HT-29 (cell line): ENCODE measurements at regions not wholly inside any gene's neighbourhood (a gene's known extent, or its start where the extent isn't known, plus 50 kb on each side); places are given as distances from the start of the nearest gene placed in this dataset.

Experiments
- DNase-seq: peaks from one replicate; pipeline ENCODE4 v3.0.0-alpha.2; 2015; ENCODE audit warnings: low spot score

DNA sequence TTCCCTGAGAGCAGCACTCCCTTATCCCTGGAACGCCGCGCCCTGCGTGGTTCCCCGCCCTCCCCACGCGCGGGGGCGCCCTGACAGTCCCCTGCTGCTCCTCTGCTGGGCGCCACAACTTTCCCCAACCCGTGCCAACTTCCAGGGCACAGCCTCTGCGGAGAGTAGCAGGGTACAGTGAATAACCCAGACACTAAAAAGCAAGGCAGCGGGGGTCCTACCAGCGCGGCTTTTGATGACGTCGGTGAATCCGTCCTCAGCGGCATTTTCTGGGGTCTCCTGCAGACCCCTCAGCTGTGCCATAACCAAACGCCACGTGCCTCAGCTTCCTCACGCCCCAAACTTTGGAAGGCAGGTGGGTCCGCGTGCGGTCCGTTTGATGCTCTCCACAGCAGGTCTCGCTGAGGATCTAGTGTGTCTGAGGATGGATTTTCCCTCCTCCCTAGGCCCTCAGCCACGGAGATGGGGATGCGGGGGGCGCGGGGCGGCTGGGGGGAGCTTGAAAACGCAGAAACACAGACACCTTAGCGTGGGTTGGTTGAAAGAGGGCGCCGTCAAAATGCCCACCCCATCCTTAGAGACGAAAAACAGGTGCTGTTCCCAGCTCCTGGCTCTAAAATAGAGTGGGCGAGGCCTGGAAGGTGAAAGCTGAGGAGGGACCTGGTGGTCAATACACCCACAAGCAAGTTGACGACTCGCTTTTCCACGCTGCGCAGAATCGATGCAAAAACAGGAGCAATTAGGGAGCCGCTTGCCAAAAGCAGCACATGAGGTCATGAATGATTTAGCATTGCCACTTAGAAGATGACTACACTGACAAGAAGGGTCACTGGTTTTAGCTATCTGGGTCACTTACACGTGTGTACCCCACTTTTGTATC is 405.6 kb downstream of the FAM47A start:
- no peak for DNase-seq

DNA sequence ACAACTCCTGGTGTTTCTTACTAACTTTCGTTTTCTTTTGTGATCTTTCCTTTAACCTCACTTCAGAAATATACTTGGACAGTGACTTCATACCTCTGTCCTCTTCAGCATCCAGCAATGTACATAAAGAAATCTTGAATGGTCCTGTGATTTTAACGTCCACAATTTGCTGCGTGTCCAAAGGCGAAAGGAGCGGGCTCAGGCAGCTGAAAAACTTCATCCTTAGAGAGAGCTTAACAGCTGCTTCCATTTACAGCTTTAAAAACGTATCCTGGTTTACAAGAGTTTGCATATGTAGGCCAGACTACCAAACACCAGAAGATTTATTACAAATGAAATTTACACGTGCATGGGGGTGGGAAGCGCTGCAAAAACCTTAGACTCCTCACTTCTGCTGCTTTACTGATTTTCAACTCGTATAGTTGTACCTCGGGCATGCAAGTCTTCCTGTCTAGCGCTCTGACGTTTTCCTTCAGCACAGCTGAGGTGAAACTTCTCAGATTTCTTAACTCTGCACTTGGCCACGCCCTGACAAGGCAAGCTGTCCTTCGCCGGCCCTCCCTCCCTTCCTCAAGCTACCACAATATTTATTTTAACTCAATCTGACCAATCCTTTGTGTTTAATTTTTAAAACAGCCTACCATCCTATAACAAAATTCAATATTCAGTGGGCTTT is 406.4 kb downstream of the FAM47A start:
- no peak for DNase-seq

DNA sequence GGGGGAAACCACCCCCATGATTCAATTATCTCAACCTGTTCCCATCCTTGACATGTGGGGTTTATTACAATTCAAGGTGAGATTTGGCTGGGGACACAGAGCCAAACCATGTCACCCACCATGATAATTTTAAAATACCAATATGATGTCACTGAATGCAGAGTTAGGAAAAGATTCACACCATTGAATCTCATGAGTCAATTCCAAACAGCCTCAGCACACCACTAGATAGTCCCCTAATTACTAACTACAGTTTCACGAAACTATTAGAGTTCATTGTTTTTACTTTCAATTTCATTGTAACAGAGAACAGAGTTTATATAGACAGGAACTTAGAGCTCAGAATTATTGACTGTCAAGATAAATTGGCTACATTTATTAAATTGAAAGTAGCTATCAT is 410.2 kb downstream of the FAM47A start:
- DNase-seq, result no peak

DNA sequence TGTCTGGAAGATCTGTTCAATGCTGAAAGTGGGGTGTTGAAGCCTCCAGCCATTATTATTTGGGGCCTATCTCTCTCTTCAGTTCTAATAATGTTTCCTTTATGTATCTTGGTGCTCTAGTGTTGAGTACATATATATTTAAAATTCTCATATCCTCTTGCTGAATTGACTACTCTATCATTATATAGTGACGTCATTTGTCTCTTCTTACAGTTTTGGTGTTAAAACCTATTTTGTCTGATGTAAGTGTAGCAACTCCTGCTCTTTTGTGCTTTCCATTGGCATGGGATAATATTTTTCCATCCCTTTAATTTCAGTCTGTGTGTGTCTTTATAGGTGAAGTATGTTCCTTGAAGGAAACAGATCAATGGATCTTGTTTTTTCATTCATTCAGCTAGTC is 446.0 kb downstream of the FAM47A start:
- no peak for DNase-seq
